GM23338 (cell line): ENCODE measurements at regions not wholly inside any gene's neighbourhood (a gene's known extent, or its start where the extent isn't known, plus 50 kb on each side); places are given as distances from the start of the nearest gene placed in this dataset.

ENCODE experiments used
- ATAC-seq: fragments of 200-7000 bp; cut with Tn5 transposase; 3 replicates; pipeline ENCODE4 v1.9.1; 2020
- DNase-seq: peaks from one replicate; pipeline ENCODE4 v3.0.0-alpha.2; 2015; ENCODE audit warnings: low spot score
- H2AFZ ChIP-seq: fragments of 200-600 bp; sonication (generic); 2 replicates; pipeline ENCODE4 v1.8.0; 2016; ENCODE audit warnings: antibody characterized with exemption, mild to moderate bottlenecking, moderate library complexity
- H3F3A ChIP-seq: fragments of 200-600 bp; sonication (generic); replicated peaks from 2 replicates; pipeline ENCODE4 v1.8.0; 2017; ENCODE audit warnings: antibody characterized with exemption, mixed run types, low read depth
- H3K27ac ChIP-seq: fragments of 200-600 bp; sonication (generic); 2 replicates; pipeline ENCODE4 v1.6.1; 2016; ENCODE audit warnings: low read depth
- H3K27me3 ChIP-seq: fragments of 200-600 bp; sonication (generic); 2 replicates; pipeline ENCODE4 v1.8.0; 2016; ENCODE audit warnings: mild to moderate bottlenecking, mixed run types, moderate library complexity; ENCODE audit not compliant: insufficient read depth
- H3K36me3 ChIP-seq: fragments of 200-600 bp; sonication (generic); 2 replicates; pipeline ENCODE4 v1.8.0; 2016; ENCODE audit warnings: mild to moderate bottlenecking; ENCODE audit not compliant: insufficient read depth
- H3K4me1 ChIP-seq: fragments of 200-600 bp; sonication (generic); 2 replicates; pipeline ENCODE4 v1.8.0; 2016; ENCODE audit warnings: mild to moderate bottlenecking, moderate library complexity; ENCODE audit not compliant: insufficient read depth
- H3K4me2 ChIP-seq: fragments of 200-600 bp; sonication (generic); 2 replicates; pipeline ENCODE4 v1.7.1; 2017; ENCODE audit warnings: mixed run types
- H3K4me3 ChIP-seq: fragments of 200-600 bp; sonication (generic); 2 replicates; pipeline ENCODE4 v1.6.1; 2016; ENCODE audit warnings: mixed run types
- H3K79me2 ChIP-seq: fragments of 200-600 bp; sonication (generic); replicated peaks from 2 replicates; pipeline ENCODE4 v1.8.0; 2017; ENCODE audit warnings: mild to moderate bottlenecking; ENCODE audit not compliant: insufficient read depth
- H3K9me2 ChIP-seq: fragments of 200-600 bp; sonication (generic); 2 replicates; pipeline ENCODE4 v1.8.0; 2017; ENCODE audit not compliant: insufficient read depth
- H4K20me1 ChIP-seq: fragments of 200-600 bp; sonication (generic); replicated peaks from 2 replicates; pipeline ENCODE4 v1.8.0; 2017; ENCODE audit warnings: mild to moderate bottlenecking; ENCODE audit not compliant: insufficient read depth
- H3K27ac Mint-ChIP-seq: 2 replicates; pipeline ENCODE4 v1.8.0; 2020; ENCODE audit warnings: inconsistent platforms, mild to moderate bottlenecking, moderate library complexity, mixed read lengths
- H3K27me3 Mint-ChIP-seq: 3 replicates; pipeline ENCODE4 v1.8.0; 2022; ENCODE audit warnings: low read depth, mild to moderate bottlenecking, moderate library complexity, mixed read lengths, inconsistent platforms; ENCODE audit not compliant: insufficient read depth, poor library complexity
- H3K36me3 Mint-ChIP-seq: 3 replicates; pipeline ENCODE4 v1.8.0; 2021; ENCODE audit warnings: low read depth, mild to moderate bottlenecking, inconsistent platforms, moderate library complexity, mixed read lengths
- H3K4me1 Mint-ChIP-seq: 3 replicates; pipeline ENCODE4 v1.8.0; 2020; ENCODE audit warnings: mild to moderate bottlenecking, inconsistent platforms, mixed read lengths
- H3K4me3 Mint-ChIP-seq: 3 replicates; pipeline ENCODE4 v1.8.0; 2021; ENCODE audit warnings: moderate library complexity, mild to moderate bottlenecking, inconsistent platforms, mixed read lengths
- H3K9me3 Mint-ChIP-seq: 3 replicates; pipeline ENCODE4 v1.8.0; 2020; ENCODE audit warnings: moderate library complexity, mild to moderate bottlenecking, inconsistent platforms, mixed read lengths
- CTCF ChIP-seq, 2 experiments: fragments of 200-600 bp in 1 of 2; sonication (generic) in 1 of 2; conservative IDR thresholded peaks; 2 replicates each; pipeline versions ENCODE4 v1.5.1 to v1.6.1; 2016 to 2017; ENCODE audit warnings: antibody characterized with exemption in 2 of 2, low read depth in 2 of 2, mild to moderate bottlenecking in 2 of 2, moderate library complexity in 1 of 2
- ETS1 ChIP-seq: IDR thresholded peaks from 2 replicates; pipeline ENCODE4 v1.6.1; 2016; ENCODE audit warnings: antibody characterized with exemption
- EZH2 ChIP-seq: fragments of 200-600 bp; sonication (generic); IDR thresholded peaks from one replicate; pipeline ENCODE4 v1.8.0; 2017; ENCODE audit warnings: antibody characterized with exemption, mild to moderate bottlenecking, low read depth; ENCODE audit not compliant: unreplicated experiment
- JUNB ChIP-seq: IDR thresholded peaks from one replicate; pipeline ENCODE4 v1.6.1; 2016; ENCODE audit warnings: antibody characterized with exemption; ENCODE audit not compliant: unreplicated experiment
- NANOG ChIP-seq: IDR thresholded peaks from 2 replicates; pipeline ENCODE4 v1.6.1; 2016; ENCODE audit warnings: antibody characterized with exemption, borderline replicate concordance
- STAT1 ChIP-seq: IDR thresholded peaks from one replicate; pipeline ENCODE4 v1.6.1; 2016; ENCODE audit warnings: antibody characterized with exemption; ENCODE audit not compliant: unreplicated experiment
- ZNF331 ChIP-seq: fragments of 250-450 bp; sonication (Bioruptor Pico); IDR thresholded peaks from 2 replicates; pipeline ENCODE4 v1.5.0; 2020; ENCODE audit warnings: low read depth, mild to moderate bottlenecking, moderate library complexity
- TF ChIP-seq, protein P1 (sequence below): IDR thresholded peaks from one replicate; pipeline ENCODE4 v1.6.1; 2018; ENCODE audit warnings: antibody characterized with exemption; ENCODE audit not compliant: unreplicated experiment

DNA sequence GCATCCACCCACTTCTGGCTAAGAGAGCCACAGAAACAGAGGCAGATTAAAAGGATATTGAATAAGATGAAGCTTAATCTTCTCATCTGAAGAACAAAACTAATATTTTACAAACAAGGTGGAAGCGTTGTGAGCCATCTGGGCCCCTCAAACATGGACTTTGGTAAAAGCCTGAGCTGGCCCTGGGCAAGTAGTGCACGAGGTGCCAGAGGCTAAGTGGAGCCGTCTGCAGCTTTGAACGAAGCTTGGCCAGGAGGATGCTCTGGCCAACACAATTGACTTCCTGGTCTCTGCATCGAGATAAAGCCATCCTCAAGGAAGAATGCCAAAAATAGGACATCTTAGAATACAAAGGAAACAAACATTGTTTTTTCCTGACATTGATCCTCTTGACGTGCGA, 53.2 kb upstream of the PLEKHG1 start (continued):
- TF ChIP-seq ETS1 (no peak), STAT1 (no peak), ZNF331 (CRISPR knock-in tag) (no peak), CTCF (conservative IDR thresholded peaks at IDR 0.05; ENCODE audit: low read depth in 2 of 2) (no peak)
- TF ChIP-seq, protein P1, sequence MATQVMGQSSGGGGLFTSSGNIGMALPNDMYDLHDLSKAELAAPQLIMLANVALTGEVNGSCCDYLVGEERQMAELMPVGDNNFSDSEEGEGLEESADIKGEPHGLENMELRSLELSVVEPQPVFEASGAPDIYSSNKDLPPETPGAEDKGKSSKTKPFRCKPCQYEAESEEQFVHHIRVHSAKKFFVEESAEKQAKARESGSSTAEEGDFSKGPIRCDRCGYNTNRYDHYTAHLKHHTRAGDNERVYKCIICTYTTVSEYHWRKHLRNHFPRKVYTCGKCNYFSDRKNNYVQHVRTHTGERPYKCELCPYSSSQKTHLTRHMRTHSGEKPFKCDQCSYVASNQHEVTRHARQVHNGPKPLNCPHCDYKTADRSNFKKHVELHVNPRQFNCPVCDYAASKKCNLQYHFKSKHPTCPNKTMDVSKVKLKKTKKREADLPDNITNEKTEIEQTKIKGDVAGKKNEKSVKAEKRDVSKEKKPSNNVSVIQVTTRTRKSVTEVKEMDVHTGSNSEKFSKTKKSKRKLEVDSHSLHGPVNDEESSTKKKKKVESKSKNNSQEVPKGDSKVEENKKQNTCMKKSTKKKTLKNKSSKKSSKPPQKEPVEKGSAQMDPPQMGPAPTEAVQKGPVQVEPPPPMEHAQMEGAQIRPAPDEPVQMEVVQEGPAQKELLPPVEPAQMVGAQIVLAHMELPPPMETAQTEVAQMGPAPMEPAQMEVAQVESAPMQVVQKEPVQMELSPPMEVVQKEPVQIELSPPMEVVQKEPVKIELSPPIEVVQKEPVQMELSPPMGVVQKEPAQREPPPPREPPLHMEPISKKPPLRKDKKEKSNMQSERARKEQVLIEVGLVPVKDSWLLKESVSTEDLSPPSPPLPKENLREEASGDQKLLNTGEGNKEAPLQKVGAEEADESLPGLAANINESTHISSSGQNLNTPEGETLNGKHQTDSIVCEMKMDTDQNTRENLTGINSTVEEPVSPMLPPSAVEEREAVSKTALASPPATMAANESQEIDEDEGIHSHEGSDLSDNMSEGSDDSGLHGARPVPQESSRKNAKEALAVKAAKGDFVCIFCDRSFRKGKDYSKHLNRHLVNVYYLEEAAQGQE, result no peak

GRCh38 chr6:150547502-150548222, 52.0 kb upstream of the PLEKHG1 start:
- H3K9me2 ChIP-seq, result no peaks in the 10 kb centered on the region
- no peak overlapping the region for H3K4me3 ChIP-seq
- peak; percentile 91 for ATAC-seq
- peaks cover 2% of the 10 kb centered on the region for H3K27me3 Mint-ChIP-seq
- H3K9me3 Mint-ChIP-seq, result no peaks in the 10 kb centered on the region
- no peak overlapping the region for H3K4me3 Mint-ChIP-seq
- peak; percentile 60 for DNase-seq
- peaks cover 7% of the 10 kb centered on the region; the same call in 2 of the 3 replicates for H3K4me1 Mint-ChIP-seq
- H3K36me3 ChIP-seq, result no peaks in the 10 kb centered on the region
- no peak overlapping the region for H3K27ac ChIP-seq
- H3K36me3 Mint-ChIP-seq, result no peaks in the 10 kb centered on the region
- H3K4me1 ChIP-seq, result no peaks in the 10 kb centered on the region
- peak overlapping the region; percentile 89; the same call in 1 of the 2 replicates for H2AFZ ChIP-seq
- no peaks in the 10 kb centered on the region for H3K27me3 ChIP-seq
- no peak overlapping the region for H3K27ac Mint-ChIP-seq
- H3F3A ChIP-seq, result no peaks in the 10 kb centered on the region
- no peak overlapping the region for H3K4me2 ChIP-seq
- H3K79me2 ChIP-seq, result no peaks in the 10 kb centered on the region
- no peaks in the 10 kb centered on the region for H4K20me1 ChIP-seq
- TF ChIP-seq CTCF (conservative IDR thresholded peaks at IDR 0.05; ENCODE audit: low read depth in 2 of 2) (peak in 1 of 2 experiments; percentile 16; a peak in 2 of 4 replicates), JUNB (no peak), EZH2 (no peak), NANOG (no peak)
